ENCODE measurements at regions not wholly inside any gene's neighbourhood (a gene's known extent, or its start where the extent isn't known, plus 50 kb on each side); places are given as distances from the start of the nearest gene placed in this dataset.

GRCh38 chr12:4223273-4223845 is 50.2 kb upstream of the CCND2 start:
- H3K27ac ChIP-seq (ENCODE audit: low read depth, low read length) = no peak overlapping the region
- peaks cover 0 to 4% (median 0%) of the 10 kb centered on the region in 3 donors for H3K9me3 ChIP-seq (ENCODE audit: control insufficient read depth in 3 of 3, low read length in 3 of 3)
- H3K27me3 ChIP-seq (ENCODE audit: control insufficient read depth in 3 of 3, insufficient read depth in 3 of 3, low read length in 3 of 3) = peaks cover 0 to 25% (median 4%) of the 10 kb centered on the region in 3 donors
- no peaks in the 10 kb centered on the region for H3K36me3 ChIP-seq (ENCODE audit: control insufficient read depth in 3 of 3, insufficient read depth in 3 of 3, low read length in 3 of 3)
- no peak overlapping the region for H3K9ac ChIP-seq (ENCODE audit: low read depth in 1 of 3, low read length in 3 of 3)
- no peak overlapping the region for H3K4me3 ChIP-seq (ENCODE audit: low read length in 3 of 3)
- H3K4me1 ChIP-seq (ENCODE audit: control insufficient read depth in 3 of 3, insufficient read depth in 3 of 3, low read length in 3 of 3) = no peaks in the 10 kb centered on the region

- Histone ChIP-seq H3K4me1 (ENCODE audit: control insufficient read depth in 3 of 3, insufficient read depth in 3 of 3, low read length in 3 of 3) (no peaks in the 10 kb centered on the region), H3K9ac (ENCODE audit: low read depth in 1 of 3, low read length in 3 of 3) (no peak overlapping the region), H3K4me3 (ENCODE audit: low read length in 3 of 3) (no peak overlapping the region), H3K27ac (ENCODE audit: low read depth, low read length) (no peak overlapping the region), H3K36me3 (ENCODE audit: control insufficient read depth in 3 of 3, insufficient read depth in 3 of 3, low read length in 3 of 3) (no peaks in the 10 kb centered on the region), H3K9me3 (ENCODE audit: control insufficient read depth in 3 of 3, low read length in 3 of 3) (peaks cover 0 to 4% (median 0%) of the 10 kb centered on the region in 3 donors), H3K27me3 (ENCODE audit: control insufficient read depth in 3 of 3, insufficient read depth in 3 of 3, low read length in 3 of 3) (peaks cover 0 to 14% (median 4%) of the 10 kb centered on the region in 3 donors)
Observed at GRCh38 chr12:4221258-4221620, 52.3 kb upstream of the CCND2 start.

- no peak overlapping the region for H3K27ac ChIP-seq (ENCODE audit: low read depth, low read length)
- peaks cover 0 to 11% (median 0%) of the 10 kb centered on the region in 3 donors for H3K27me3 ChIP-seq (ENCODE audit: control insufficient read depth in 3 of 3, insufficient read depth in 3 of 3, low read length in 3 of 3)
- no peak overlapping the region for H3K4me3 ChIP-seq (ENCODE audit: low read length in 3 of 3)
- H3K36me3 ChIP-seq (ENCODE audit: control insufficient read depth in 3 of 3, insufficient read depth in 3 of 3, low read length in 3 of 3) = no peaks in the 10 kb centered on the region
- H3K4me1 ChIP-seq (ENCODE audit: control insufficient read depth in 3 of 3, insufficient read depth in 3 of 3, low read length in 3 of 3) = no peaks in the 10 kb centered on the region
- H3K9me3 ChIP-seq (ENCODE audit: control insufficient read depth in 3 of 3, low read length in 3 of 3) = peaks cover 0 to 4% (median 0%) of the 10 kb centered on the region in 3 donors
- no peak overlapping the region for H3K9ac ChIP-seq (ENCODE audit: low read depth in 1 of 3, low read length in 3 of 3)
Observed at GRCh38 chr12:4220536-4221257, 52.9 kb upstream of the CCND2 start.

- Histone ChIP-seq H3K9me3 (ENCODE audit: control insufficient read depth in 3 of 3, low read length in 3 of 3) (no peaks in the 10 kb centered on the region), H3K36me3 (ENCODE audit: control insufficient read depth in 3 of 3, insufficient read depth in 3 of 3, low read length in 3 of 3) (no peaks in the 10 kb centered on the region), H3K27ac (ENCODE audit: low read depth, low read length) (no peak overlapping the region), H3K27me3 (ENCODE audit: control insufficient read depth in 3 of 3, insufficient read depth in 3 of 3, low read length in 3 of 3) (peaks cover 0 to 14% (median 3%) of the 10 kb centered on the region in 3 donors), H3K9ac (ENCODE audit: low read depth in 1 of 3, low read length in 3 of 3) (no peak overlapping the region), H3K4me3 (ENCODE audit: low read length in 3 of 3) (no peak overlapping the region), H3K4me1 (ENCODE audit: control insufficient read depth in 3 of 3, insufficient read depth in 3 of 3, low read length in 3 of 3) (no peaks in the 10 kb centered on the region)
Observed at GRCh38 chr12:4217091-4217490, 56.5 kb upstream of the CCND2 start.

- Histone ChIP-seq H3K4me3 (ENCODE audit: low read length in 3 of 3) (no peak overlapping the region), H3K27ac (ENCODE audit: low read depth, low read length) (no peak overlapping the region), H3K27me3 (ENCODE audit: control insufficient read depth in 3 of 3, insufficient read depth in 3 of 3, low read length in 3 of 3) (peaks cover 0 to 17% (median 5%) of the 10 kb centered on the region in 3 donors), H3K9ac (ENCODE audit: low read depth in 1 of 3, low read length in 3 of 3) (no peak overlapping the region), H3K36me3 (ENCODE audit: control insufficient read depth in 3 of 3, insufficient read depth in 3 of 3, low read length in 3 of 3) (no peaks in the 10 kb centered on the region), H3K4me1 (ENCODE audit: control insufficient read depth in 3 of 3, insufficient read depth in 3 of 3, low read length in 3 of 3) (no peaks in the 10 kb centered on the region), H3K9me3 (ENCODE audit: control insufficient read depth in 3 of 3, low read length in 3 of 3) (no peaks in the 10 kb centered on the region)
Observed at GRCh38 chr12:4216187-4216927, 57.2 kb upstream of the CCND2 start.

GRCh38 chr12:4215229-4216186 is 58.1 kb upstream of the CCND2 start:
- Histone ChIP-seq H3K9me3 (ENCODE audit: control insufficient read depth in 3 of 3, low read length in 3 of 3) (no peaks in the 10 kb centered on the region), H3K27ac (ENCODE audit: low read depth, low read length) (no peak overlapping the region), H3K4me3 (ENCODE audit: low read length in 3 of 3) (no peak overlapping the region), H3K4me1 (ENCODE audit: control insufficient read depth in 3 of 3, insufficient read depth in 3 of 3, low read length in 3 of 3) (no peaks in the 10 kb centered on the region), H3K27me3 (ENCODE audit: control insufficient read depth in 3 of 3, insufficient read depth in 3 of 3, low read length in 3 of 3) (peaks cover 0 to 19% (median 7%) of the 10 kb centered on the region in 3 donors), H3K36me3 (ENCODE audit: control insufficient read depth in 3 of 3, insufficient read depth in 3 of 3, low read length in 3 of 3) (no peaks in the 10 kb centered on the region), H3K9ac (ENCODE audit: low read depth in 1 of 3, low read length in 3 of 3) (no peak overlapping the region)

- H3K27me3 ChIP-seq (ENCODE audit: control insufficient read depth in 3 of 3, insufficient read depth in 3 of 3, low read length in 3 of 3) = peaks cover 0 to 23% (median 7%) of the 10 kb centered on the region in 3 donors
- H3K36me3 ChIP-seq (ENCODE audit: control insufficient read depth in 3 of 3, insufficient read depth in 3 of 3, low read length in 3 of 3) = no peaks in the 10 kb centered on the region
- H3K9ac ChIP-seq (ENCODE audit: low read depth in 1 of 3, low read length in 3 of 3) = no peak overlapping the region
- no peaks in the 10 kb centered on the region for H3K9me3 ChIP-seq (ENCODE audit: control insufficient read depth in 3 of 3, low read length in 3 of 3)
- no peaks in the 10 kb centered on the region for H3K4me1 ChIP-seq (ENCODE audit: control insufficient read depth in 3 of 3, insufficient read depth in 3 of 3, low read length in 3 of 3)
- H3K4me3 ChIP-seq (ENCODE audit: low read length in 3 of 3) = no peak overlapping the region
- no peak overlapping the region for H3K27ac ChIP-seq (ENCODE audit: low read depth, low read length)
Observed at GRCh38 chr12:4214877-4215228, 58.7 kb upstream of the CCND2 start.

- no peaks in the 10 kb centered on the region for H3K9me3 ChIP-seq (ENCODE audit: control insufficient read depth in 3 of 3, low read length in 3 of 3)
- no peaks in the 10 kb centered on the region for H3K4me1 ChIP-seq (ENCODE audit: control insufficient read depth in 3 of 3, insufficient read depth in 3 of 3, low read length in 3 of 3)
- H3K4me3 ChIP-seq (ENCODE audit: low read length in 3 of 3) = no peak overlapping the region
- no peak overlapping the region for H3K9ac ChIP-seq (ENCODE audit: low read depth in 1 of 3, low read length in 3 of 3)
- H3K27ac ChIP-seq (ENCODE audit: low read depth, low read length) = no peak overlapping the region
- peaks cover 4 to 23% (median 7%) of the 10 kb centered on the region in 3 donors for H3K27me3 ChIP-seq (ENCODE audit: control insufficient read depth in 3 of 3, insufficient read depth in 3 of 3, low read length in 3 of 3)
- no peaks in the 10 kb centered on the region for H3K36me3 ChIP-seq (ENCODE audit: control insufficient read depth in 3 of 3, insufficient read depth in 3 of 3, low read length in 3 of 3)
Observed at GRCh38 chr12:4213471-4213870, 60.1 kb upstream of the CCND2 start.

GRCh38 chr12:4212845-4213244 is 60.7 kb upstream of the CCND2 start:
- H3K27ac ChIP-seq (ENCODE audit: low read depth, low read length) = no peak overlapping the region
- H3K36me3 ChIP-seq (ENCODE audit: control insufficient read depth in 3 of 3, insufficient read depth in 3 of 3, low read length in 3 of 3) = no peaks in the 10 kb centered on the region
- H3K4me1 ChIP-seq (ENCODE audit: control insufficient read depth in 3 of 3, insufficient read depth in 3 of 3, low read length in 3 of 3) = no peaks in the 10 kb centered on the region
- H3K4me3 ChIP-seq (ENCODE audit: low read length in 3 of 3) = no peak overlapping the region
- peaks cover 4 to 24% (median 7%) of the 10 kb centered on the region in 3 donors for H3K27me3 ChIP-seq (ENCODE audit: control insufficient read depth in 3 of 3, insufficient read depth in 3 of 3, low read length in 3 of 3)
- no peak overlapping the region for H3K9ac ChIP-seq (ENCODE audit: low read depth in 1 of 3, low read length in 3 of 3)
- no peaks in the 10 kb centered on the region for H3K9me3 ChIP-seq (ENCODE audit: control insufficient read depth in 3 of 3, low read length in 3 of 3)

All from skeletal muscle tissue (tissue), 3 donors.